GM21619 (cell line): ENCODE measurements at regions not wholly inside any gene's neighbourhood (a gene's known extent, or its start where the extent isn't known, plus 50 kb on each side); places are given as distances from the start of the nearest gene placed in this dataset.
"Not testable (repeated sequence)": the region's sequence is repeated elsewhere in the genome, so short reads cannot be mapped to it uniquely, and the experiment has no call there.

Source experiments
- ATAC-seq: cut with Tn5 transposase; IDR thresholded peaks from one replicate; pipeline ENCODE4 v1.9.1; 2021; ENCODE audit not compliant: unreplicated experiment

GRCh38 chr2:106010818-106011355, 183.2 kb downstream of the UXS1 start:
- ATAC-seq = no peak

- no peak for ATAC-seq
Observed at GRCh38 chr2:106009096-106009495, 185.0 kb downstream of the UXS1 start.

DNA sequence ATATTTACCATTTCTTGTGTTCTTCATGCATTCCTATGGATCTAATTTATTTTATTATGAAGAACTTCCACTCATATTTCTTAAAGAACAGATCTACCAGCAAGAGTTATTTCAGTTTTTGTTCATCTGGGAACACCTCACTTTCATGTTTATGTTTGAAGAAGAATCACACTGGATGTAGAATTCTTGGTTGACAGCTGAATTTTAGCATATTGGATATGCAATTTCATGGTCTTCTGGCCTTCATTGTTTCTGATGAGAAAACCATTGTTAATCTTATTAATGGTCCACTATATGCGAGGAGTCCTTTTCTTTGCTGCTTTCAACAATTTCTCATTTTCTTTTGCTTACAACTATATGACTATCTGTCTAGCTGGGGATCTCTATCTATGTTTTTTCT, 189.2 kb downstream of the UXS1 start:
- no peak for ATAC-seq

GRCh38 chr2:105999211-105999989, 194.7 kb downstream of the UXS1 start:
- ATAC-seq = no peak

DNA sequence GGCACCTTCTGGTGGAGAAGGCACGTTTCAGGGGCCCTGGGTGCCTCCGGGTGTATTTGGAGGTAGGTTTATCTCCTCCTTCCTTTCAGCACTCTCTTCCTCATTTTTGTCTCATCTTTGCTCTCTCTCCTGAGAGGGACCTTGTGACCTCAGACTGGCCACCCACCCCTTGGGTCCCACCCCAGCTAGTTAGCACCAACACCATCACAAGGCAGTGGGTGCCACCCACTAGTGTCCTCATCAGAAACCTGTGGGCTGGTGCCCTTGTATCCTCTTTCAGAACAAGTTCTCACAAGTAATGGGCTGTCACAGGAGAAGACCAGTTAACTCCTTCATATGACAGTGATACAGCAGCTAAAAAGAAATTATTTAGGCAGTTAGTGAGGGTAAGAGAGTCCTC, 196.4 kb downstream of the UXS1 start:
- ATAC-seq = no peak

DNA sequence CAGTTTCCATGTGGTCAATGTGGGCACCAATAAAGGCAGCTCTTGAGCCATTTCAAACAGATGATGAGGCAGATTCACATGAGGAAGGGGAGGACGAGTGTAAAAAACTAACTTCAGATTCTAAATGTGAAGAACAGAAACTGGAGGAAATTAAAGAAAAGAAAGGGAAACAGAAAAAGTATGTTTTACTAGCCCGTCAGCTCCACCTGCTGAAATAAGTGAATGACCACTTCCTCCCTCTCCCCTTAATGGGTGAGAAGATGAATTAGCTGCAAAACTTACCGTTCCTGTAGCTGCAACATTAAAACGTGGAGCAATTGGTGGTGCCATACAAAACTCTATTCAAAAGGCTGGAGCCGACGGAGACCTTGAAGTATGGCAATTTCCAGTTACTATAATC, 203.5 kb downstream of the UXS1 start:
- ATAC-seq = no peak

DNA sequence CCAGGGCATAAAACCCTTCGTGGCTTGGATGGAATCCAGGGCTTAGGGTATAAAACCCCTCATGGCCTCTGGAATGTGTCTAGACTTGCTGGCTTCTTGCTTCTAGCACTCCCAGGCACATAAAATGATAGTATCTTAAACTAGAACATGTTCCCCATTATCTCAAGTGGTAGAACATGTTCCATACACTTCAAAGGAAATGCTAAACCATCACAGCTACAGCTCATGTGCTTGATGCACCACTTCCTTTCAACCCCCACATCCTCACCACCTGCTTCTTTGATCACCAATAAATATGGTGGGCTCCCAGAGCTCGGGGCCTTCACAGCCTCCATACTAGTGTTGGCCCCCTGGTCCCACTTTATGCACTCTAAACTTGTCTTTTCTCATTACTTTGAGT, 204.3 kb downstream of the UXS1 start:
- ATAC-seq = not testable (repeated sequence)

GRCh38 chr2:105989070-105989469, 205.0 kb downstream of the UXS1 start:
- no peak for ATAC-seq

DNA sequence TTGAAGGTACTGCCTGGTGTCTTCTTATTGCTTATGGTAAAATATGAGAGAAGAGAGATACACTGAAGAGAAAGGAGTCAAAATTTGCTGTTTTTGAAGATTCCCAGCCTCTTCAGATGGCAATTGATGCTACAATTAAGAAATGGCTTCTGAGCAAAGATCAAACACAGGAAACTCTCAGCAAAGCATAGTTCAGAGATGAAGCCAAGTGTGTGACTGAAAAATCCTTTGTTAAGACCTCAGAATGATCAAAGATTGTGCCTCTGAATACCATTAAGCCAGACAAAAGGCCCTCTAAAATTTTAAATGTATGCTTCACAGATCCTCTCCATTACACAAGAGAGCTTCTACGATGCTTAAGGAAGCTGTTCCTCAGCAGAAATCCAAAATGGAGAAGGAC, 216.3 kb downstream of the UXS1 start:
- no peak for ATAC-seq

- no peak for ATAC-seq
Observed at GRCh38 chr2:105977212-105977611, 216.9 kb downstream of the UXS1 start.

- ATAC-seq = no peak
Observed at GRCh38 chr2:105974812-105975211, 219.3 kb downstream of the UXS1 start.

- ATAC-seq = no peak
Observed at GRCh38 chr2:105972927-105973326, 221.2 kb downstream of the UXS1 start.

DNA sequence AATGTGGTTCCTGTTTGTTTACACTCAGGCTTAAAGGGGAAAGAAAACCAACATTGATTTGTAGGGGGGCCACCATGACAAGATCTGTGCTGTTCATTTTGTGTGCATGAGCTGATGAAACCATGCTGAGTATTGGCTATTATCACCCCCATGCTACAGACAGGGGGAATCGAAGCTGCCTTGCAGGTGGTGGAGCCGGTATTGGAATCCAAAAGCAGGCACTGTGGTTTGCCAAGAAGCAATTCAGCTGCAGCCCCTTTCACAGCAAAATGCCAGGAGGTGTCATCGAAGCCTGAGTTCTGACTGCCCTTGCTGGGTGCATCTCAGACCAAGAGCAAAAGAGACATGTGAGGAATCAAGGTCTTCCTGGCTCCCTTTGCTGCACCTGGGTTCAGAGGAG, 221.9 kb downstream of the UXS1 start:
- no peak for ATAC-seq

GRCh38 chr2:105969552-105969951, 224.5 kb downstream of the UXS1 start:
- no peak for ATAC-seq

DNA sequence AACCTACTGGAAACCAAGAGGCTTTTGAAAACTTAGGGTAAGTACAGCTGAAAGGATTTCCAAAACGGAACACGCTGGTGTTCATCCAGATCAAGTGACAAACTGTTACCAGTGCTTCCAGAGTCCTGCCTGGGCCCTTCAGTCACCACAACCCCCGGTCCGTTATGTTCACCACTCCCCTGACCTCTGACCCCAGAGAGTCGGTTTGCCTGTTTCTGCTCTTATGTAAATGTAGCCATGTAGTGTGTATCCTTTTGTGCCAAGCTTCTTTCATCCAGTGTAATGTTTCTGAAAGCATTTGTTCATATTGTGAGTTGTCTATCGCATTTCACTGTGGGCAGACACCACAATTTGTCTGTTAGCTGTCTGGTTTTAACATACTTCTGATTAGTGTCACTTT, 217.5 kb downstream of the NCK2 start:
- no peak for ATAC-seq

- ATAC-seq = no peak
Observed at GRCh38 chr2:105961599-105962146, 217.0 kb downstream of the NCK2 start.

DNA sequence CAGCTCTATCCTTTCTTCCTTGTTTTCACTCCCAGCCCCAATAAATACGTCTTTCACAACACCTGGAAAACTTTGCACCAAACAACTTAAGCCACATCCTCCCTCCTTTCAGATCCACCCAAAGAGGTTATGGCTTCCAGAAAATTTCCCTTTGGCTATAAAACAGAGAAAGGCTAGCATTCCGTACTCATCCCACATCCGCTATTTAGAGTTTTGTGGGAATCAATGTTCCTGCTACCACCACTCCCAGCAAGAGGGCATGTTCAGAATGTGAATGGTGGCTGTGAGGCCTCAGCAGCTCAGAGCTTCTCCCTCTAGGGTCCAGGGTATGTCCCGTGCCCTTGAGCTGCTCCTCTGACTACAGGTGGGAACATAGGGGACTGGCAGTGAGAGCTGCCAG, 214.6 kb downstream of the NCK2 start:
- ATAC-seq = no peak

DNA sequence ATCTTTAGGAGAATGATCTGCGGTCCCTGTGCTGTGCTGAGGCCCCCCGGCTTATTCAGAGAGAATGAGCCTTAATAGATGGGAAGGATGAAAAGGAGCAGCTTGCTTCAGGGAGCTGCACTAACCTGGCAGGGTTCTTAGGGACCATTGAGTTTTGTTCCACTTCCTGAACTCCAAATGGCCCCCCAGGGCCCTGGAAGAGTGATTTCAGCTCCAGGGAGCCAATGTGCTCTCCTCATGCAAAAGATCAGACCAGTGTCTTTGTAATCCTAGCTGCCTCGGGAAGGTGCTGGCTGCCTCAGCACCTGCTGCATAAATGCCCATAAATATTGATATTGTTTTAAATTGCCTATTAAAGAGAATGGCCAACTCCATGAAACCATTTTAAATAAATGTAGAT, 210.2 kb downstream of the NCK2 start:
- ATAC-seq = no peak

DNA sequence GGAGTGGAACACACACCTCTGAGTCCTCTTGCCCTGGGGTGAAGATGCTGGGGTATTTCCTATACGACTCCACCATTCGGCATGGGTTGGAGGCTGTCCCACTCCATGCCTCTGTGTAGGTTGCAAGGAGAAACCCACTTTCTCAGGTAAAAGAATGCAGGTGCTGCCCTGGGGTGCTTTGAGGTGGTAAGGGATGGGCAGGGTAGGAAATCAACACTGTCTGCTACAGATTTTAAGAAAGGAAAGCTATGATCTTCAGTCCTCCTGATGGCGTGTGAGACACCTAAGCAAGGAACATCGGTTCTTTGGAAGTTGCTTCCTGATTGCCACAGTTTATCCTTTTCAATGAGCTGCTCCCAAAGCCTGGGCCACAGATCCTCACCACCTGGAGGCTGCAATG, 209.2 kb downstream of the NCK2 start:
- ATAC-seq = no peak

GRCh38 chr2:105952131-105952530, 207.4 kb downstream of the NCK2 start:
- no peak for ATAC-seq

GRCh38 chr2:105951384-105951694, 206.6 kb downstream of the NCK2 start:
- ATAC-seq = no peak

GRCh38 chr2:105950521-105951383, 206.0 kb downstream of the NCK2 start:
- no peak for ATAC-seq
